NCI-H345 treated with DMSO at 0.1 percent for 48 hours (cell line): ENCODE measurements at regions not wholly inside any gene's neighbourhood (a gene's known extent, or its start where the extent isn't known, plus 50 kb on each side); places are given as distances from the start of the nearest gene placed in this dataset.
"Not testable (repeated sequence)": the region's sequence is repeated elsewhere in the genome, so short reads cannot be mapped to it uniquely, and the experiment has no call there.

Source experiments
- DNase-seq: peaks from one replicate; lab custom pipeline; 2025; ENCODE audit not compliant: unreplicated experiment; lab: John Stamatoyannopoulos, UW

- DNase-seq, result no peak
These were observed 52.4 kb upstream of the GNAI1 start for GRCh38 chr7:80082213-80082612.

GRCh38 chr7:80078886-80079285, 55.7 kb upstream of the GNAI1 start:
- no peak for DNase-seq

GRCh38 chr7:80078159-80078731, 56.4 kb upstream of the GNAI1 start:
- no peak for DNase-seq

GRCh38 chr7:80070391-80070790, 64.2 kb upstream of the GNAI1 start:
- DNase-seq, result no peak

GRCh38 chr7:80066639-80067038, 68.0 kb upstream of the GNAI1 start:
- no peak for DNase-seq

- DNase-seq, result no peak
These were observed 70.8 kb upstream of the GNAI1 start for GRCh38 chr7:80063834-80064233.

GRCh38 chr7:80060218-80060806, 74.3 kb upstream of the GNAI1 start:
- peak; percentile 18 for DNase-seq

GRCh38 chr7:80057488-80057887, 77.1 kb upstream of the GNAI1 start:
- DNase-seq, result no peak

GRCh38 chr7:80054356-80054755, 80.3 kb upstream of the GNAI1 start:
- no peak for DNase-seq

GRCh38 chr7:80053124-80053523, 81.5 kb upstream of the GNAI1 start:
- DNase-seq, result peak; percentile 96

GRCh38 chr7:80047856-80048459, 86.7 kb upstream of the GNAI1 start:
- DNase-seq, result peak; percentile 22

GRCh38 chr7:80047032-80047431, 87.6 kb upstream of the GNAI1 start:
- DNase-seq, result peak; percentile 15

- no peak for DNase-seq
These were observed 89.8 kb upstream of the GNAI1 start for GRCh38 chr7:80044796-80045195.

GRCh38 chr7:80040752-80041151, 93.9 kb upstream of the GNAI1 start:
- DNase-seq, result no peak

- no peak for DNase-seq
These were observed 94.3 kb upstream of the GNAI1 start for GRCh38 chr7:80040335-80040734.

GRCh38 chr7:80039251-80039884, 95.3 kb upstream of the GNAI1 start:
- no peak for DNase-seq

GRCh38 chr7:80037689-80038088, 96.9 kb upstream of the GNAI1 start:
- DNase-seq, result no peak

- DNase-seq, result no peak
These were observed 98.5 kb upstream of the GNAI1 start for GRCh38 chr7:80036107-80036506.

- no peak for DNase-seq
These were observed 105.9 kb upstream of the GNAI1 start for GRCh38 chr7:80028717-80029116.

GRCh38 chr7:80027611-80028173, 106.9 kb upstream of the GNAI1 start:
- DNase-seq, result peak; percentile 13

- no peak for DNase-seq
These were observed 107.9 kb upstream of the GNAI1 start for GRCh38 chr7:80026766-80027165.

GRCh38 chr7:80020277-80020676, 114.4 kb upstream of the GNAI1 start:
- not testable (repeated sequence) for DNase-seq
